Calu3 (cell line): ENCODE measurements at regions not wholly inside any gene's neighbourhood (a gene's known extent, or its start where the extent isn't known, plus 50 kb on each side); places are given as distances from the start of the nearest gene placed in this dataset.

ENCODE experiments used
- BruUV-seq: library from RNA; stranded (reverse); fragments of 400-500 nt; replicated peaks from 2 replicates; lab custom pipeline; 2021; lab: Mats Ljungman, UMichigan
- CTCF ChIA-PET: fragments of 300-600 bp; sonication (Branson Sonifier 250); formaldehyde crosslinking; loops from one replicate; lab custom pipeline; 2022; ENCODE audit warnings: antibody characterized with exemption; lab: Charles Lee
- DNase-seq: peaks from one replicate; pipeline ENCODE4 v3.0.0; 2022
- H3K27ac Mint-ChIP-seq: one replicate; pipeline ENCODE4 v1.8.0; 2022; ENCODE audit warnings: mixed read lengths; ENCODE audit not compliant: unreplicated experiment
- H3K27me3 Mint-ChIP-seq: one replicate; pipeline ENCODE4 v1.8.0; 2022; ENCODE audit warnings: mixed read lengths; ENCODE audit not compliant: unreplicated experiment
- H3K36me3 Mint-ChIP-seq: one replicate; pipeline ENCODE4 v1.8.0; 2022; ENCODE audit warnings: mild to moderate bottlenecking, moderate library complexity, mixed read lengths; ENCODE audit not compliant: insufficient read depth, unreplicated experiment
- H3K4me1 Mint-ChIP-seq: one replicate; pipeline ENCODE4 v1.8.0; 2022; ENCODE audit warnings: mild to moderate bottlenecking, low read depth, mixed read lengths; ENCODE audit not compliant: unreplicated experiment
- H3K4me3 Mint-ChIP-seq: one replicate; pipeline ENCODE4 v1.8.0; 2022; ENCODE audit warnings: mild to moderate bottlenecking, low read depth, moderate library complexity, mixed read lengths; ENCODE audit not compliant: unreplicated experiment
- H3K9me3 Mint-ChIP-seq: one replicate; pipeline ENCODE4 v1.8.0; 2022; ENCODE audit warnings: low read depth, mixed read lengths; ENCODE audit not compliant: unreplicated experiment
- intact Hi-C: fragments of 100-400 bp; cut with micrococcal nuclease; formaldehyde crosslinking; loops from one replicate; pipeline ENCODE4 v1.10.0; 2022; ENCODE audit not compliant: unreplicated experiment
- TF ChIP-seq, protein P1 (sequence below): fragments of 200-600 bp; IDR thresholded peaks from one replicate; pipeline ENCODE4 v1.8.0; 2022; ENCODE audit warnings: antibody characterized with exemption; ENCODE audit not compliant: unreplicated experiment

DNA sequence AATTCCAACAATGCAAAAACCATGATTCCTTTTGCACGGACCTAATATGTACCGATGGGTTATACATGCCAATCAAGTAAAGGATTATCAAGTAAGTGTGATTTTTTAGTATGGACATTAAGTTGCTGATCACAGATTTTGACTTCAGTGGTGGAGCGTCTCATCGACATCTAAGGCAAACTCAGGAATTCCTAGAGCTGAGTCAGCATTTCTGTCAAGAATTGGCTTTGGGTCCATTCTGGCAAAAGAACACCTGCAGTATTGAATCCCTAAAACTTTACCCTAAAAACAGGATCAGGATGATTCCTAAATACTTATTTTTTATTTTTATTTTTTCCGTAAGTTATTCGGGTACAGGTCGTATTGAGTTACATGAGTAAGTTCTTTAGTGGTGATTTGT lies 83.6 kb downstream of the HPGD start:
- H3K9me3 Mint-ChIP-seq: peaks cover 4% of the 10 kb centered on the region
- H3K4me1 Mint-ChIP-seq: peaks cover 15% of the 10 kb centered on the region
- no TSS peak for BruUV-seq
- CTCF ChIA-PET: no interaction called here
- H3K4me3 Mint-ChIP-seq: no peak overlapping the region
- no peak overlapping the region for H3K27ac Mint-ChIP-seq
- intact Hi-C loops: no loop called here
- H3K27me3 Mint-ChIP-seq: no peaks in the 10 kb centered on the region
- DNase-seq: no peak
- H3K36me3 Mint-ChIP-seq: peaks cover 4% of the 10 kb centered on the region
- TF ChIP-seq, protein P1, sequence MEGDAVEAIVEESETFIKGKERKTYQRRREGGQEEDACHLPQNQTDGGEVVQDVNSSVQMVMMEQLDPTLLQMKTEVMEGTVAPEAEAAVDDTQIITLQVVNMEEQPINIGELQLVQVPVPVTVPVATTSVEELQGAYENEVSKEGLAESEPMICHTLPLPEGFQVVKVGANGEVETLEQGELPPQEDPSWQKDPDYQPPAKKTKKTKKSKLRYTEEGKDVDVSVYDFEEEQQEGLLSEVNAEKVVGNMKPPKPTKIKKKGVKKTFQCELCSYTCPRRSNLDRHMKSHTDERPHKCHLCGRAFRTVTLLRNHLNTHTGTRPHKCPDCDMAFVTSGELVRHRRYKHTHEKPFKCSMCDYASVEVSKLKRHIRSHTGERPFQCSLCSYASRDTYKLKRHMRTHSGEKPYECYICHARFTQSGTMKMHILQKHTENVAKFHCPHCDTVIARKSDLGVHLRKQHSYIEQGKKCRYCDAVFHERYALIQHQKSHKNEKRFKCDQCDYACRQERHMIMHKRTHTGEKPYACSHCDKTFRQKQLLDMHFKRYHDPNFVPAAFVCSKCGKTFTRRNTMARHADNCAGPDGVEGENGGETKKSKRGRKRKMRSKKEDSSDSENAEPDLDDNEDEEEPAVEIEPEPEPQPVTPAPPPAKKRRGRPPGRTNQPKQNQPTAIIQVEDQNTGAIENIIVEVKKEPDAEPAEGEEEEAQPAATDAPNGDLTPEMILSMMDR: no peak

DNA sequence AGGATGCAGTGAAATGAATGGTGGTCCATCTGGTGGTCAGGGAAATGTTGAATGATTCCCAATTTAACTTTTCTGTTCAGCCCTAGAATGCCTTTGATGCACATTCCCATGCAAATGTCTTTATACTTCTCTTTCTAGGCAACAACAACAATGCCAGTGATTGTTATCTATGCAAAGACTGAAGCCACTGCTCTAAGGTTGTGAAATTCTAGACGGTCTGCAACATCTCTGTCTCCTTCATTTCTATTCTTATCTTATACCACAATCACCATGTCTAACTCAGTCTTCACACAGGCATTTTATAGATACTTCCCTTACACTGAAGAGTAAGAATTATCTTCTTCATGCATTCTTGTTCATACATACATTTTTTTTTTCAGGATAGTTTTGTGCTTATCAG lies 84.5 kb downstream of the HPGD start:
- Mint-ChIP-seq H3K4me1 (peaks cover 15% of the 10 kb centered on the region), H3K4me3 (no peak overlapping the region), H3K9me3 (peaks cover 4% of the 10 kb centered on the region), H3K27me3 (no peaks in the 10 kb centered on the region), H3K36me3 (peaks cover 4% of the 10 kb centered on the region), H3K27ac (no peak overlapping the region)
- TF ChIP-seq, protein P1: no peak
- intact Hi-C loops: no loop called here
- no TSS peak for BruUV-seq
- no peak for DNase-seq
- CTCF ChIA-PET: no interaction called here

DNA sequence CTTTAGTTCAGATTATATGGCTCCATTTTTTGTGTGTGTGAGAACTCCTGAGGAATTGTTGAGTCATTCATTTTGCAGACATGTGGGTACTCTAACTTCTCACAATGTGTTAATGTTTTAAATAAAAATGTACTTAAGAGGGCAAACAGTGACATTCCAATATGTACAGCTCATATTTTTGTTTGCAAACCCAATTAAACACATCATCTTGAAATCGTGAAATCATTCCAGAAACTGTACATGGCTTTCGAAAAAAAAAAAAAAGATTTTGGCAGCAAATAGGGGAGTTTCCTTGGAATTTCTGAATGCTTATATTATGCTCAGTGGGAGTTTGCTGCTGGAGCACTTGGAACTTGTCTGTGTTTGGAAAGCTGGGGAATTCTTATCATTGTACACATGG lies 85.0 kb downstream of the HPGD start:
- peaks cover 15% of the 10 kb centered on the region for H3K4me1 Mint-ChIP-seq
- H3K27me3 Mint-ChIP-seq: no peaks in the 10 kb centered on the region
- no TSS peak for BruUV-seq
- peaks cover under 1% of the 10 kb centered on the region for H3K36me3 Mint-ChIP-seq
- peaks cover 2% of the 10 kb centered on the region for H3K9me3 Mint-ChIP-seq
- no peak for DNase-seq
- CTCF ChIA-PET: no interaction called here
- intact Hi-C loops: no loop called here
- TF ChIP-seq, protein P1: no peak
- H3K4me3 Mint-ChIP-seq: no peak overlapping the region
- peak overlapping the region; percentile 53 for H3K27ac Mint-ChIP-seq

DNA sequence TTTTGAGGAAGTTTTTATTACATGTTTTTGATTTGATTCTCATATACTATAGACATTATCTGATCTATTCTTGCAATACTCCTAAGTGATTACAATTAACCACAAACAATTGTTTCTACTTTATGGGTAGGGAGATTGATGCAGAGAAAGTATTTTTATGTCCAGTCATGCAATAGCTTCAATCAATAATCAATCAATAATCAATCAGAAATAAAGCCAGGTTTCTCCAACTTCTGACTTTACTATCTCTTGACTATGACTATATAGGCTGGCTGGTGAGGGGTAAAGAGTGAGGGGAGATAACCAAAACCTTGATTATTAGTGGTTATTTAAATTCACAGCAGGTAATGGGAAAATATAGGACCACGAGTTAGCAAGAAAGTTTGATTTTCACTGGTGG lies 85.9 kb downstream of the HPGD start:
- no peak overlapping the region for H3K4me3 Mint-ChIP-seq
- CTCF ChIA-PET: no interaction called here
- TF ChIP-seq, protein P1: no peak
- no TSS peak for BruUV-seq
- H3K36me3 Mint-ChIP-seq: no peaks in the 10 kb centered on the region
- DNase-seq: no peak
- peaks cover 15% of the 10 kb centered on the region for H3K4me1 Mint-ChIP-seq
- no peaks in the 10 kb centered on the region for H3K27me3 Mint-ChIP-seq
- no peak overlapping the region for H3K27ac Mint-ChIP-seq
- no peaks in the 10 kb centered on the region for H3K9me3 Mint-ChIP-seq
- intact Hi-C loops: no loop called here
